Activated T-cell treated with anti-CD3 and anti-CD28 coated beads for 1 hour (primary cell): ENCODE measurements at regions not wholly inside any gene's neighbourhood (a gene's known extent, or its start where the extent isn't known, plus 50 kb on each side); places are given as distances from the start of the nearest gene placed in this dataset.

Experiments used
- DNase-seq: peaks from one replicate; pipeline ENCODE4 v3.0.0-alpha.2; 2020; ENCODE audit warnings: low read depth

DNA sequence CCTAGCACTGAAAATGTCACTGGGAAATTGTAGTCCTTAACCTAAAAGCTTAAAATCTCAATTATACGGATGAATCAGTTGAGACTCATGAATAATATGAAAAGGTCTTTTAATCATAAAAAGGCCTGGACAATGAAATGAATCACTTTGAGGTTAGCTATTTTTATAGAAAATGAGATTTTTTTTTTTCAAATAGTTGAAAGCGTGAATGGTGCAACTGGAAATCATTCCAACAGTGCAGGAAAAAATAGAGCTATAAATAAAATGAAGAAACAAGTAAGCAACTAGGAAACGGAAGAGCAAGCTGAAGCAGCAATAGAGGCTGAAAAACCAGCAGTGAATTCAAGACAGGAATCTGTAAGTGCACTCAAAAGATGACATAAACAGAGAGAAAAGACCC, 142.9 kb downstream of the BACH1 start:
- DNase-seq = no peak

DNA sequence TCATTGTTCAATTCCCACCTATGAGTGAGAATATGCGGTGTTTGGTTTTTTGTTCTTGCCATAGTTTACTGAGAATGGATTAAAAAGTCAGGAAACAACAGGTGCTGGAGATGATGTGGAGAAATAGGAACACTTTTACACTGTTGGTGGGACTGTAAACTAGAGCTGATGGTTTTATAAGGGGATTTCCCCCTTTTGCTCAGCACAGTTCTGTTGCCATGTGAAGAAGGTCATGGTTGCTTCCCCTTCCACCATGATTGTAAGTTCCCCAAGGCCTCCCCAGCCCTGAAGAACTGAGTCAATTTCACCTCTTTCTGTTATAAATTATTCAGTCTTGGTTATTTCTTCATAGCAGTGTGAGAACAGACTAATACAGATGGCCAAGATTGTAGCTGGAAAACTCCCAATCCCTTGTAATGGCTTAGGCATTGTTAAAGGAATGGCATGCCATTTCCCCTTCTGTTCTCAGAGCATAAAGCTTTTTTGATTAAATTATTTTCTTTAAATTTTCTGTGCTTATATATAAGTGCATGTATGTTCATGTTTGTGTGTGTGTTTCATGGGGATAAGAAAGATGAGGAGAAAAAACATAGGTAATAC, 144.8 kb downstream of the BACH1 start:
- no peak for DNase-seq

DNA sequence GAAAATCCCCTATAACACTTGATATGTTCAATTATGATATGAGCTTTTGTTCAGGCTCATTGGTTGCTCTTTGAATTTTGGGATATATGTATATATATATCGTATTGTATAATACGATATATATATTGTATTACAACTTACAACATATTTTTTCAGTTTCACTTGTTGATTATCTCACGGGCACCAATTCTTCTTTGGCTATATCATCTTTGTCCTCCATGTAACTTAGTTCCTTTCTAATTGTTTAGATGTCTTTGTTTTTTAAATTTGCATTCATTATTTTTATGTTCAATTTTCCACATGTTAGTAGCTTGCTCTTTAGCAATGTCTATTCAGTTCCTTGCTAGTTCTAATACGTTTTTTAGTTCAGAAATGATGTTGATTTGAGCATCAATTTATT, 150.0 kb downstream of the BACH1 start:
- no peak for DNase-seq

DNA sequence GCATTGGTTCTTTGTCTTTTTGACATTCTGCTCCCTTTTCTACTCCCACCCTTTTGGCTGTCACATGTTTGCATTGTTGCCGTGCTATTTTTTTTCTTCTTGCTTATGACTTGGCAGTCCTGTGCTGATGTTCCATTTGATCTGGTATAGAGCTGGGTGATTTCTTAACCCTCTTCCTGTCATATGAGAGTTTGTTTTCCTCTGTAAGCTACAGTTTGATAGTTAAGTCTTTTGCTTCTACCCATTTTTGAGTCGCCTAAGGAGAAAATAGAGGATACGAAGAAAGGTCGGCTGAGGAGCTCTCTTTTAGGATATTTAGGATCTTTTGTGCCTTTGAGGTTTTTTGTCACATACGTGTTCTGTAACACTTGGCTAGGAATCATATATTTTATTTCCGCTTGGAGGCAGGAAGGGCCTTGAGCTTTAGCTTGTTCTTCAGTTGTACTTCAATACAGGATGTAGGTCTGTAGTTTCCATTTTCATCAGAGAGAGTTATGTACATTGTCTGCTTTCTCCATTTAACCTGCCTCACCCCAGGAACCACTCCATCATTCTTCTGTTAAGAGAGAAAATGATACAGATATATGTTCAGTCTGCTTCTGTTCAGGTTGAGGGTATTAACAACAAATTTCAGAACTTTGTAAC, 150.7 kb downstream of the BACH1 start:
- DNase-seq = no peak

DNA sequence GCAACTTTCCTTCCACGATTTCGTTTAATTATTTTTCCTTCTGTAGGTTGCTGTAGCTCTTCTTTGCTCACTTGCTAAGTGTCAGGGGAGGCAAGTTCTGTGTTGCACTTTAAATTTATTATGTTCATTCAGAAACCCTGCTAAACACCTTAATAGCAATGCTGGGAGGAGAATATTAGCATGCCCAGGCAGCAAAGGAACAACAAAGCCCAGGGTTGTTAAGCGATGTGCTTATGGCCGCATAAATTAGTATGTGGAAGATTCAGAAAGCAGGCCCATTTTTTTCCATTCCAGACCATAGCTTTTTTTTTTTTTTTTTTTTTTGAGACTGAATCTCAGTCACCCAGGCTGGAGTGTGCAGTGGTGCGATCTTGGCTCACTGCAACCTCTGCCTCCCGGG, 151.3 kb downstream of the BACH1 start:
- DNase-seq = no peak

DNA sequence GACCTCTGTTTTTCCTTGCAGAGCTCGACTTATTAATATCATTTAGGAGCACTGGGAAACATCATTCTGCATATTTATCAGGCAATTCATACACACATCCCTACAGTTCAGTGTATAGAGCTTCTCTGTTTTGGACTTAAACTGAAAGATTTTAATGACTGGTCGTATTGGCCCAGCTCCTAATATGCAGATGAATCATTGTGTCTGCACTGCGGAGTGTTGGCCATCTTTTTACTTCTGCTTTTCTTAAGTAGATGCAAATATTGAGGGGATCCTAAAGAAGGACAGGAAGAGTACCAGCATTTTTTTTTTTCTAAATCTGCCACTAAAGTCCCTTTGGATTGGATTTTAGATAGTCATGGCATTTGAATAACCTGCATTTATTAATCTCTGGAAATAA, 154.8 kb downstream of the BACH1 start:
- no peak for DNase-seq

DNA sequence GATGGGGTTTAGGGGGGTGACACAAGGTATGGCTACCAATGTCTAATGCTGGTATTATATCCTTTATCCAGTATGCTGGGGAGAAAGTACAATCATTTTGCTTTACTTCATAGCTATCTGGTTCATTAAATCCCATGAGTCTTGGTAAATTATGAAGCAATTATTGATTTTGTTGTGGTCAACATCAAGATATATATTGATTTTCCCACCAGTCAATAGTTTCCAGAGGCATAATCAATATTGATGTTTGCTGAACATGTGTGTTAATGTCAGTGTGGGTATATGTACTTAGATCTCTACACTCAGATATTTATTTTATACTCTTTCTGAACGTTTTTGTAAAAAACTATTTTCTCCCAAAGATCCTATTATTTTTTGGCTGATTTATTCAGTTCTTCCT, 155.5 kb downstream of the BACH1 start:
- no peak for DNase-seq

DNA sequence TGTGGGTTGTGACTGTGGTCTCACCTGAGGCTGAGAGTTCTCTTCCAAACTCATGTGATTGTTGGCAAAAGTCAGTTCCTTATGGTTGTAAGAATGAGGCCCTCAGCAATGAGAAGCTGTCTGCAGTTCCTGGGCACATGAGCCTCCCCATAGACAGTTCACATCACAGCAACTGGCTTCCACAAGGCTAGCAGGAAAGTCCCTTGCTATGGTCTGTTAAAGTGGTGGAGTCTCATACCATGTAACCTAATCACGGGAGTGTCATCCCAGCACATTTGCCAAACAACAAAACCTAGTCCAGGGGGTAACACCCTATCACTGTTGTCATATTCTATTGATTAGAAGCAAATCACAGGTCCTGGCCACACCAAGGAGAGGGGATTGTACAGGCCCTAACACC, 163.8 kb downstream of the BACH1 start:
- DNase-seq = no peak

DNA sequence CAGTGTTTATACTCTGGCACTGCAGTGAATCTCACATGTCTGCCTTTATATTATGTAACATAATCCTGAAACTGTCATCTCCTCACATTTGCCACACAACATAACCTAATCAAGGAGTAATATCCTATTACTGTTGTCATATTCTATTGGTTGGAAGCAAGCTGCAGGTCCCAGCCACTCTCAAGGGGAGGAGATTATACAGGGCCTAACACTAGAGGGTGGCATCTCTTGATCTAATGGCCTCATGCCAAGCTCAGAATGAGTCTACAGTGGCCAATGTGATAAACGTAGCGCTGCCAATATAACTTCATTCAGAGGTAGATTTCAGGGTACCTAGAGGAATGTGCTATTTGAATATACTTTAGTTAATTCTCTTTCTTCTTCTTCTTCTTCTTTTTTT, 166.8 kb downstream of the BACH1 start:
- no peak for DNase-seq

DNA sequence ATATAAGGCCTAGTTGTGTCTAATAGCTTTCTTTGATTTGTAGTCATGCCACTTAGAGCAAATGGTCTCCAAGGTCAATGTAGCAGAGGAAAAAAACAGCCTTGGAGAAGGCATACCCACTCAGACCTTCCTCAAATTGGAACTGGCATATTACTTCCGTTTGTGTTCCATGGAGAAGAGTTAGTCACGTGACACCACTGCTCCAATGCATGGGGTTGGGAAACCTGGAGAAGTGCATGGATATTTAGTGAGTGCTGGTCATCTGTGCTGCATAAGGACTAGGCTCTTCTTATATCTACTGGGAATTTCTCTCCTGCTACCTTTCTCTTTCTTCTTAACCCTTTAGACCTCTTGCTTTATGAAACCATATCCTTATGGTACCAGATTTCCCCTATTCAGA, 167.8 kb downstream of the BACH1 start:
- no peak for DNase-seq

DNA sequence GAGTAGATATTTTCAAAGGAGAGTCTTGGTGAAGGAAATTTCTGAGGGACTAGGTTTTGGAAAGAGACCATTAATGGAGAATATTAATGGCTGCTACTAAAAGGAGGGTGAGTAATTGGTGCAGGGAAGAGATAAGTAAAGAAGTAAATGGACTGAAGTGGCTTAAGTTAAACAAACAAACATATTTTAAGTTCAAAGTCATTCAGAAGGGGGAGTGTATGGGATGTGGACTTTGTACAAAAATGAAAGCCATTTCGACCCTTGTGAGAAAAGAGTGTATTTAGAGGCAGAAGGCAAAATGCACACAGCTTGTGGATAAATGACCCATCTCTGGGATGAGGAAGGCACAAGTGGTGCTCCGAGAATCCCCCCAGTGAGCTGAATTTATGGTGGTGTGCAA, 171.7 kb downstream of the BACH1 start:
- DNase-seq = no peak

DNA sequence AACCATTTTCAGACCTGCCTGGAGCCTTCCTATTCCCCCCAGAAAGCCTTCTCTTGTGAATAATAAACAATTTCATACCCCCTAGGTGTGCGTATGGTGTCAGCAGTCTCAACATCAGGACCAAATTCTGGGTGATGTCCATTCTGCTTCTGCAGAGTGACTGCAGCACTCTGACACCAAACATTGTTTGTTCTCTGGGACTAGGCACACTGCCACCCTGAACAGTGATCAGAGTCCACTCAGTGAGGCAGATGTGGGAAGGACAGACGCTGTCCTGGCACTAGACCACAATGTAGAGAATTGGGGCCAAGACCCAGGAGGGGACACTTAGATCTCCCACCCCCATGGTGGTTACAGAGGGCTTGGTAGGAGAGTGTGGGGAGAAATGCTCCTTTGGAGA, 175.1 kb downstream of the BACH1 start:
- no peak for DNase-seq

DNA sequence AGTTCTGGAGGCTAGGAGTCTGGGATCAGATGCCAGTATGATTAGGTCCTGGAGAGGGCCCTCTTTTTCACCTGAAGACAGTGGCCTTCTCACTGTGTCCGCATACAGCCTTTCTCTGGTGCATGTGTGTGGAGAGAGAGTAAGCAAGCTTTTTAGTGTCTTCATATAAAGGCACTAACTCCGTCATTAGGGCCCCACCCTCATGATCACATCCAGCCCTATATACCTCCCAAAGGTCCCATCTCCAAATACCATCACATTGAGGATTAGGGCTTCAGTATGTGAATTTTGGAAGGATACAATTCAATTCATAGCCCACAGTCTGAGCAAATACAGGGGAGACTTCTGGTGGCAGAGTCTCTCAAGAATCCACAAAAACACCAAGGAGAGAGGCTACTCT, 176.6 kb downstream of the BACH1 start:
- no peak for DNase-seq

DNA sequence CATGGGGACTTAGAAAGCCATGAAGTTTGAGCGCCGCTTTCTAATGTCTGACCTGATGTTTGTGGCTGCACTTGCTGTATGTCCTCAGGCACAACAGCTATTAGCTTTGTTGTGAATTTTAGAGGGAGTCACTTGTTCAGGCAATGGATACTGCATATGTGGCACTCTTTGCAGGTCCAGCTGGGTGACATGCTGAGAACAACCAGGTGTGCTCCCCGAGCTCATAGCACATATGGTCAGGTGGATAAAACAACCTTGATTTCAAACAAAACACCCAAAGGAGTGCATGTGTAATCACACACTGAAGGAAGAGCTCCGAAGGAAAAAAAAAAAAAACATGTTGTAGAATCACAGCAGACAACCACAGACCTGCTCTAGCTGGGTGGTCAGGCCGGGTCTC, 178.6 kb downstream of the BACH1 start:
- no peak for DNase-seq

DNA sequence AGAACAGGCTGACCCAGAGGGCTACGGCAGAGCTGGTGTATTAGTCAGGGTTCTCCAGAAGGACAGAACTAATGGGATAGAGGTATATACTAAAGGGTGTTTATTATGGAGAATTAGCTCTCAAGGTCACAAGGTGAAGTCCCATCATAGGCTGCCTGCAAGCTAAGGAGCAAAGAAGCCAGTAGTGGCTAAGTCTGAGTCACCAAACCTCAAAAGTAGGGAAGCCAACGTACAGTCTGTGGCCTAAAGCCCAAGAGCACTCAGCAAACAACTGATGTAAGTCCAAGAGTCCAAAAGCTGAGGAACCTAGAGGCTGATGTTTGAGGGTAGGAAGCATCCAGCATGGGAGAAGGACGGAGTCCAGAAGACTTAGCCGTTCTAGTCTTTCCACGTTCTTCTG, 179.2 kb downstream of the BACH1 start:
- no peak for DNase-seq

DNA sequence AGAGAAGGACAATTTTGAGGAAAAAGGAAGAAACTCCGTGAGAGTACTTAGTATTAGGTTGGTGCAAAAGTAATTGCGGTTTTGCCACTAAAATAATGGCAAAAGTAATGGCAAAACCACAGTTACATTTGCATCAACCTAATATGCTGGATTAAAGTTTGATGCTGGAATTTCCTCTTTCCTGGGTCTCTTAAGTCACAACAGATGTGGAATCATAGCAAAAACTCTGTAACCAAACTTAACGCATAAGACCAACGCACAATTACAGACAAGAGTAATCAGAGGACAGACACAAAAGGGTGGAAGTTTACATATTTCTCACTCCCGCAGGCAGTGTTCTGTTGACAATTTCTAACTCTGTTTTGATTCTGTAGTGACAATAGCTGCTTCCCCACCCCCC, 182.4 kb downstream of the BACH1 start:
- no peak for DNase-seq

DNA sequence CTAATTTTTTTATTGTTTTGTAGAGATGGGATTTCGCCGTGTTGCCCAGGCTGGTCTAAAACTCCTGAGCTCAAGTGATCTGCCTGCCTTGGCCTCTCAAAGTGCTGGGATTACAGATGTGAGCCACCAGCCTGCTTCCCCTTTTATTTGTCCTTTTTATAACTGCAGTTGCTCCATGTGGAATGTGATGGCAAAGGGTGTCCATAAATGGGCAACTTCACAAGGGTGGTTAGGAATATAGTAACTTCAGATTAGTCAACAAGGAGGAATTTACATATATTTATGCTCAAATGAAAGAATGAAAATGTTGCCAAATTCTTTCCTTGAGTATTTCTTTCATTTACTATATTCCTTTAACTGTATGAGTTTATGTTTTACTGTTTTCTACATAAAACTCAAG, 182.9 kb downstream of the BACH1 start:
- DNase-seq = no peak

DNA sequence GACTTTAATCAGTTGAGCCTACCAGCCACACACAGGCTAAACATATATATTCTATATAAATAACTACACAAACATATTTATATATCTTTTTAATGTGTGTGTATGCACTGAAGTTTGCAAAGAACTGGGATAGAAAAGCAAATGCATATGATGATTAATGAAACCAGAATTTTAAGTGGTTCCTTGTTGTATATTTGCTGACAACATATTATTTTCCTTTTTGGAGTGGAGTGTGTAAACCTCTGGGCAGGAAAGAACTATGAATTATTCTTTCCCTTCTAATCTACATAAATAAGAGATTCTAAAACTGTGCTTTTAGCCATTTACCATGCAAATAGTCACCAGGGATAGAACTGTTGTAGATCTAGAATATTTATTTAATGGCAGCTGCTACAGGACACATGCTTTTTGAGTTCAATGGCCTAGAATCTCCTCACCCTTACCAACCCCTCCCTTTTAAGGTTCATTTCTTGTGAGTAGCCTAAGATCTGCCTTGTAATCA, 187.6 kb downstream of the BACH1 start:
- no peak for DNase-seq
